Fibroblast of the aortic adventitia (primary cell): ENCODE measurements at regions not wholly inside any gene's neighbourhood (a gene's known extent, or its start where the extent isn't known, plus 50 kb on each side); places are given as distances from the start of the nearest gene placed in this dataset.

ENCODE experiments used
- DNase-seq: peaks from one replicate; pipeline ENCODE4 v3.0.0-alpha.2; 2010; ENCODE audit warnings: low read depth
- H3K4me3 ChIP-seq: 2 replicates; pipeline ENCODE4 v1.5.1; 2011; ENCODE audit warnings: low read depth, mild to moderate bottlenecking, control low read depth, low read length, moderate library complexity
- TF ChIP-seq, protein P1 (sequence below): IDR thresholded peaks from 2 replicates; pipeline ENCODE4 v1.5.1; 2011; ENCODE audit warnings: mild to moderate bottlenecking, low read length, control low read depth, inconsistent platforms; ENCODE audit not compliant: insufficient read depth

DNA sequence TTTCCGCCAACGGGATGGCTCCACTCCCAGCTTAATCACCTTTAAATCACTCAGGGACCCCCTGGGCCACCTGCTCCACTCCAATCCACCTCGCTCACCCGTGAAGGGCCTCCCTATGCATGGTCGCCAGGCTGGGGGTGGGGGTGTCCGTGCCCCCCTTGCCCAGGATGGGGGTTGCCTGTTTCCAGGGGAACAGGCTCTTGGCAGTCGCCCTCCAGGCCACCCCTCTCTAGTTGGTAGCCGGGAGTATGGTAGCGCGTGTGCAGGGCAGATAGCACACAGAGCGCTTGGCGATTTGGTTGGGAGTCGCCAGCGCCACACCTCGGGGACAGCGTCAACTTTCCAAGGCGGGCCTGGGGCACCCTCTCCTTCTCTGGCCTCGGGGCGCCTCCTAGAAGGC is 134.9 kb upstream of the ZNF92 start:
- H3K4me3 ChIP-seq, result no peak overlapping the region
- no peak for DNase-seq
- TF ChIP-seq, protein P1, sequence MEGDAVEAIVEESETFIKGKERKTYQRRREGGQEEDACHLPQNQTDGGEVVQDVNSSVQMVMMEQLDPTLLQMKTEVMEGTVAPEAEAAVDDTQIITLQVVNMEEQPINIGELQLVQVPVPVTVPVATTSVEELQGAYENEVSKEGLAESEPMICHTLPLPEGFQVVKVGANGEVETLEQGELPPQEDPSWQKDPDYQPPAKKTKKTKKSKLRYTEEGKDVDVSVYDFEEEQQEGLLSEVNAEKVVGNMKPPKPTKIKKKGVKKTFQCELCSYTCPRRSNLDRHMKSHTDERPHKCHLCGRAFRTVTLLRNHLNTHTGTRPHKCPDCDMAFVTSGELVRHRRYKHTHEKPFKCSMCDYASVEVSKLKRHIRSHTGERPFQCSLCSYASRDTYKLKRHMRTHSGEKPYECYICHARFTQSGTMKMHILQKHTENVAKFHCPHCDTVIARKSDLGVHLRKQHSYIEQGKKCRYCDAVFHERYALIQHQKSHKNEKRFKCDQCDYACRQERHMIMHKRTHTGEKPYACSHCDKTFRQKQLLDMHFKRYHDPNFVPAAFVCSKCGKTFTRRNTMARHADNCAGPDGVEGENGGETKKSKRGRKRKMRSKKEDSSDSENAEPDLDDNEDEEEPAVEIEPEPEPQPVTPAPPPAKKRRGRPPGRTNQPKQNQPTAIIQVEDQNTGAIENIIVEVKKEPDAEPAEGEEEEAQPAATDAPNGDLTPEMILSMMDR, result no peak

DNA sequence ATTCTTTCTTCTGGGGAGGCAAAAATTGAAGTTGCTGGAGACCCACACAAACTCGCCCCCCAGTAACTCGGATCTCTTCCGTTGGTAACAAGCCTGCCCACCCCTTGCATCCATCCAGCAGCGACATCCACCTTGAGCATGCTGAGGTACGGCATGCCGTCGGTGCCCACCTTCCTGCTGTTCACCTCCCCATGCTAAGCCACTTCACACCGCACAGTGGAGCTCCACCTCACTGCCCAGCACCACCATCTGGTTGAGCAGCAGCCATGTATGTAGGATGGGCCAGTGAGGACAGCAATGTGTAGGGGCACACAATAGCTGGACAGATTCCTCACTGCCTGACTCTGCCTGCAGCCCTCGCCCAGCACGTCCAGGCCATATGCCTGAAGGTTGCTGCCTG is 138.1 kb upstream of the ZNF92 start:
- TF ChIP-seq, protein P1, result no peak
- no peak overlapping the region for H3K4me3 ChIP-seq
- DNase-seq, result no peak

DNA sequence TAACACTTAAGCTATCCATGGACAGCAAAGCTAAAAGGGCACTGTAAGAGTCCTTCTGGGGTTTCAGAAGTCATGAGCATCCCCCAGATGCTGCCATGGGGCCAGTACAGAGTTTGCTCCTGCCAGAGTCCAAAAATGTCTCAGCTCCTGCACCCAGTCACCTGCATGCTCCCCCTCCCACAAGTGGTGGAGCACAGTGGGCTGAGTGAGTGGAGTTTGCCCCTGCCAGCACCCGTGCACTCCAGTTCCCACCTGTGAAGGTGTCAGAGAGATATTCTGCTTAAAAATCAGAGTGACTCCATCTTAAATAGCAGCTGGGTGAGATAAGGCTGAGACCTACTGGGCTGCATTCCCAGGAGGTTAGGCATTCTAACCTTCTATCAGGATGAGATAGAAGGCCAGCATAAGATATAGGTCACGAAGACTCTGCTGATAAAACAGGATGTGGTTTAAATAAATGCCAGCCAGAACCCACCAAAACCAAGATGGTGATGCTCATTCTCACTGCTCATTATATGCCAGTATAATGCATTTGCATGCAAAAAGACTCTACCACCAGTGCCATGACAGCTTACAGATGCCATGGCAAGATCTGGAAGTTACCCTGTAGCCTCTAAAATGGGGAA is 140.1 kb upstream of the ZNF92 start:
- TF ChIP-seq, protein P1, result no peak
- no peak for DNase-seq
- H3K4me3 ChIP-seq, result no peak overlapping the region

DNA sequence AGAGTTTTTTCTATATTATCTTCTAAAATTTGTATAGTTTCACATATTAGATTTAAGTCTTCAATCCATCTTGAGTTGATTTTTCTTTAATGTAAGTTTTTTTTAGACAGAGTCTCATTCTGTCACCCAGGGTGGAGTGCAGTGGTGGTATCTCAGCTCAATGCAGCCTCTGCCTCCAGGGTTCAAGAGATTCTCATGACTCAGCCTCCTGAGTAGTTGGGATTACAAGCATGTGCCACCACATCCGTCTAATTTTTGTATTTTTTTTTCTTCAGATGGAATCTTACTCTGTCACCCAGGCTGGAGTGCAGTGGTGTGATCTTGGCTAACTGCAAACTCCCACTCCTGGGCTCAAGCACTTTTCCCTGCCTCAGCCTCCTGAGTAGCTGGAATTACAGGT is 143.4 kb upstream of the ZNF92 start:
- TF ChIP-seq, protein P1, result no peak
- no peak overlapping the region for H3K4me3 ChIP-seq
- DNase-seq, result no peak

DNA sequence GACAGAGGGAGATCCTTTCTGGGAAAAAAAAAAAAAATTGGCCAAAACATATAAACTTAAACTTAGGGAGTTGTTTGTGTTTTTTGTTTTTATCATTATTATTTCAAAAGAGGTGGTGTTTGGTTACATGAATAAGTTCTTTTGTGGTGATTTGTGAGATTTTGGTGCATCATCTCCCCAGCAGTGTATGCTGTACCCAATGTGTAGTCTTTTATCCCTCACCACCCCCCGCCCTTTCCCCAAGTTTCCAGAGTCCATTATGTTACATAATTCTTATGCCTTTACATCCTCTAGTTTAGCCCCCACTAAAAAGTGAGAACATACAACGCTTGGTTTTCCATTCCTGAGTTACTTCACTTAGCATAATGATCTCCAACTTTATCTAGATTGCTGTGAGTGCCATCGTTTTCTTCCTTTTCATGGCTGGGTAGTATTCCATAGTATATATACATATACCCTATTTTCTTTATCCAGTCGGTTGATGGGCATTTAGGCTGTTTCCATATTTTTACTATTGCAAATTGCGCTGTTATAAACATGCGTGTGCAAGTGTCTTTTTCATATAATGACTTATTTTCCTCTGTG is 148.1 kb upstream of the ZNF92 start:
- DNase-seq, result no peak
- TF ChIP-seq, protein P1, result no peak
- H3K4me3 ChIP-seq, result no peak overlapping the region

DNA sequence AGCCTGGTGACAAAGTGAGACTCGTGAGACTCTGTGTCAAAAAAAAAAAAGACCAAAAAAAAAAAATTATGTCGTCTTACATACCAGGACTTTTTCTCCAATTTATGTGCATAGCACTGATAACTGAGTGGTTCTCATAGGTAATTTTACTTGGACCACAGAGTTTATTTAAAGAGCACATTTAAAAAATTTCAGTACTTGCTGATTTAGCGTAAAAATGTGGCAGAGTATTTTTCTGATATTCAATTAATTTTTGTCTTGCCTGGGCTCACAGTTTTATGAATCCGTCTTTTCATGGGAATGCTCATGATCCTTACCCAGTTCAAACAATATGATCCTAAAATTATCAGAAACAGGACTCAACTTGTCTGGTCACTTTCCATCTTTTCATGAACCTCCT is 151.0 kb upstream of the ZNF92 start:
- no peak for DNase-seq
- no peak overlapping the region for H3K4me3 ChIP-seq
- TF ChIP-seq, protein P1, result no peak

DNA sequence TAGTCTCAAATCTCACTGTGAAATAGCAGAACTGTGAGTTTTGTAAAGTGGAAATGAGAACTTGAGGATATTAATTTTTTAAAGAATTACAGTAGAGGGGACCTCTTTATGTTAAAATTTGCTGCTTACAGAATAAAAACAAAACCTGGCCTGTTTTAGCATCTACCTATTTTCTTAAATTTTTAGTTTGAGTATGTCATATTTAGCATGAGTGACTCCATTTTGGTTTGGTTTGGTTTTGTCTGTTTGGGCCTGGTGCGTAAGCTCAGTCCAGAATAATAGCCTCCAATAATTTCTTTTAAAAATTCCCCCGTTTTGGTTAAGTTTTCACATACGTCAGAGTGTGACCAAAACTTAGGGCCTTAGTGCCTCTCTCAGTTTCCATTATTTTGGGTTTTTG is 152.0 kb upstream of the ZNF92 start:
- TF ChIP-seq, protein P1, result no peak
- no peak overlapping the region for H3K4me3 ChIP-seq

More for the DNA sequence above, 152.0 kb upstream of the ZNF92 start:
- DNase-seq, result no peak
